ENCODE measurements at regions not wholly inside any gene's neighbourhood (a gene's known extent, or its start where the extent isn't known, plus 50 kb on each side); places are given as distances from the start of the nearest gene placed in this dataset.

- TF ChIP-seq POLR2AphosphoS5 (IDR thresholded peaks at IDR 0.05; ENCODE audit: borderline replicate concordance, low read depth, low read length) (no peak), EZH2 (IDR thresholded peaks at IDR 0.05) (no peak), FOXP2 (optimal IDR thresholded peaks at IDR 0.05; ENCODE audit: control extremely low read depth, extremely low read length, insufficient read depth) (no peak)
These were observed 1801.3 kb upstream of the PCDH10 start for GRCh38 chr4:131347816-131348215.

Data from SK-N-MC (cell line).